Thoracic aorta (tissue), 2 donors: ENCODE measurements at regions not wholly inside any gene's neighbourhood (a gene's known extent, or its start where the extent isn't known, plus 50 kb on each side); places are given as distances from the start of the nearest gene placed in this dataset.

Source experiments
- ATAC-seq: fragments of 150-250 bp; one replicate; pipeline ENCODE4 v1.8.0; 2017; ENCODE audit warnings: low read depth; ENCODE audit not compliant: insufficient number of reproducible peaks, low FRiP score
- DNase-seq: peaks from one replicate; pipeline ENCODE4 v3.0.0-alpha.2; 2020; ENCODE audit warnings: low spot score
- H3K27ac ChIP-seq, 2 donors: fragments of 200-600 bp; sonication (generic); 1 replicate in 1 of 2; 2 replicates in 1 of 2; pipeline ENCODE4 v1.5.1; 2016; ENCODE audit warnings: mild to moderate bottlenecking in 2 of 2, moderate library complexity in 2 of 2
- H3K27me3 ChIP-seq: fragments of 200-600 bp; sonication (generic); replicated peaks from 2 replicates; pipeline ENCODE4 v1.6.0; 2016; ENCODE audit warnings: mild to moderate bottlenecking; ENCODE audit not compliant: insufficient read depth
- H3K36me3 ChIP-seq: fragments of 200-600 bp; sonication (generic); one replicate; pipeline ENCODE4 v1.5.1; 2016
- H3K4me1 ChIP-seq, 2 donors: fragments of 200-600 bp; sonication (generic); 1 replicate in 1 of 2; 2 replicates in 1 of 2; pipeline versions ENCODE4 v1.5.1 to v1.6.0; 2016; ENCODE audit warnings: low read depth in 2 of 2, mild to moderate bottlenecking in 1 of 2; ENCODE audit not compliant: control insufficient read depth in 1 of 2
- H3K4me3 ChIP-seq: fragments of 200-600 bp; sonication (generic); 2 replicates; pipeline ENCODE4 v1.5.1; 2016; ENCODE audit warnings: mild to moderate bottlenecking
- H3K9me3 ChIP-seq: fragments of 200-600 bp; sonication (generic); 2 replicates; pipeline ENCODE4 v1.5.1; 2016
- CTCF ChIP-seq: fragments of 200-600 bp; sonication (generic); IDR thresholded peaks from one replicate; pipeline ENCODE4 v1.5.1; 2019; ENCODE audit warnings: antibody characterized with exemption

GRCh38 chr4:4689694-4690440 lies 148.0 kb upstream of the STX18 start:
- H3K27ac ChIP-seq, result no peak overlapping the region
- H3K9me3 ChIP-seq, result no peaks in the 10 kb centered on the region

GRCh38 chr4:4687935-4688727 lies 146.3 kb upstream of the STX18 start:
- no peaks in the 10 kb centered on the region for H3K27me3 ChIP-seq
- H3K4me1 ChIP-seq, result no peaks in the 10 kb centered on the region
- no peak for TF ChIP-seq CTCF
- no peaks in the 10 kb centered on the region for H3K9me3 ChIP-seq
- H3K27ac ChIP-seq, result no peak overlapping the region
- no peak for ATAC-seq
- H3K36me3 ChIP-seq, result no peaks in the 10 kb centered on the region
- no peak overlapping the region for H3K4me3 ChIP-seq
- DNase-seq, result no peak

More at GRCh38 chr4:4689694-4690440, 148.0 kb upstream of the STX18 start:
- TF ChIP-seq CTCF, result no peak
- H3K4me1 ChIP-seq, result no peaks in the 10 kb centered on the region
- H3K36me3 ChIP-seq, result no peaks in the 10 kb centered on the region
- no peaks in the 10 kb centered on the region for H3K27me3 ChIP-seq
- no peak for DNase-seq
- H3K4me3 ChIP-seq, result no peak overlapping the region
- no peak for ATAC-seq

- no peaks in the 10 kb centered on the region for H3K4me1 ChIP-seq
- ATAC-seq (no peak), DNase-seq (no peak)
- no peaks in the 10 kb centered on the region for H3K36me3 ChIP-seq
- no peaks in the 10 kb centered on the region for H3K9me3 ChIP-seq
- no peaks in the 10 kb centered on the region for H3K27me3 ChIP-seq
- H3K27ac ChIP-seq, result no peak overlapping the region
- no peak for TF ChIP-seq CTCF
- H3K4me3 ChIP-seq, result no peak overlapping the region
These were observed 145.3 kb upstream of the STX18 start for GRCh38 chr4:4687100-4687499.

- Histone ChIP-seq H3K36me3 (no peaks in the 10 kb centered on the region), H3K4me3 (no peak overlapping the region), H3K9me3 (no peaks in the 10 kb centered on the region), H3K27ac (no peak overlapping the region), H3K27me3 (no peaks in the 10 kb centered on the region), H3K4me1 (no peaks in the 10 kb centered on the region)
- no peak for DNase-seq
- no peak for TF ChIP-seq CTCF
- no peak for ATAC-seq
These were observed 144.3 kb upstream of the STX18 start for GRCh38 chr4:4685810-4686795.
